ENCODE measurements at regions not wholly inside any gene's neighbourhood (a gene's known extent, or its start where the extent isn't known, plus 50 kb on each side); places are given as distances from the start of the nearest gene placed in this dataset.

DNA sequence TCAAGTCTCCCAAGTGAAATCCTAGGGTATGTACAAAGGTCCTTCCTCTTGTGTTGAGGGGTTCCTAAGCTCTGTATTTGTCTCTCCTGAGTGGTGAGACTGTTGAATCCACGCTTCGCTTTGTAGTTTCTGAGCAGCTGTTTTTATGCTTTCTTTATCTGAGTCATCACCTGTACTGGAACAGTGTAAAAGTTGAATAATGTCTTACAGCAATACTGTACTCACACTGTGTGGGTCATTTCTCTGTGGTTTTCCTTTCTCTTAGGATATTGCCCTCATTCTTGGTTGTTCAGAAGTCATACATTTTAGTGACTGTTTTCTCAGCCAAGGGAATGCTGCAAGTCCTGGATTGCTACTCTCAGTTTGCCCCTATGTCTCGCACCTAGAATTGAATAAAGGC is 1596.6 kb downstream of the SLITRK5 start:
- H3K27ac ChIP-seq: no peak overlapping the region
- no peaks in the 10 kb centered on the region for H3K4me1 ChIP-seq (ENCODE audit: control insufficient read depth in 1 of 2, low read depth in 2 of 2)
- H3K4me3 ChIP-seq: no peak overlapping the region
- no peak for DNase-seq (ENCODE audit: low spot score)
- no peak for TF ChIP-seq CTCF (IDR thresholded peaks at IDR 0.05)
- H3K27me3 ChIP-seq (replicated peaks; ENCODE audit: insufficient read depth): no peaks in the 10 kb centered on the region
- no peak for ATAC-seq (ENCODE audit: insufficient number of reproducible peaks, low FRiP score, low read depth)
- no peaks in the 10 kb centered on the region for H3K36me3 ChIP-seq
- H3K9me3 ChIP-seq: no peaks in the 10 kb centered on the region

- DNase-seq (ENCODE audit: low spot score): no peak
- H3K4me1 ChIP-seq (ENCODE audit: control insufficient read depth in 1 of 2, low read depth in 2 of 2): no peaks in the 10 kb centered on the region
- ATAC-seq (ENCODE audit: insufficient number of reproducible peaks, low FRiP score, low read depth): no peak
Measured at GRCh38 chr13:89269737-89270136, 1598.6 kb downstream of the SLITRK5 start.

DNA sequence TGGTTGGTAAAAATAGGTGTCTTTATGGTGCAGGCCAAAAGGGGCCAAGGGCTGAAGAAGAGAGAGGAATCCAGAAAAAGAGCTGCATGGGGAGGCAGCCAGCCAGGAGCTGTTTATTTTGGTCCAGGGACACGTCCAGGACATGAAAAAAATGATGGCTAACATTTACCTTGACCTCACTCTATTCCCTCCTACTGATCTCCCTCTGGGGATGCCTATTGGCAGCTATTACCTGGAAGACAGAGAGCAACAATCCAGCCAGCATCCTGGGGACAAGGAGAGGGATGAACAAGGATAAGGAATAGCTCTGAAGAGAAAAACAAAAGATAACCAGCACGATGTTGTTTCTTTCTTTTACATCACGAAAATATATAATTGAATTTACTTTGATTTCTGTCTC is 1599.6 kb downstream of the SLITRK5 start:
- Histone ChIP-seq H3K9me3 (no peaks in the 10 kb centered on the region), H3K36me3 (no peaks in the 10 kb centered on the region), H3K4me1 (ENCODE audit: control insufficient read depth in 1 of 2, low read depth in 2 of 2) (no peaks in the 10 kb centered on the region), H3K27me3 (replicated peaks; ENCODE audit: insufficient read depth) (no peaks in the 10 kb centered on the region), H3K27ac (no peak overlapping the region), H3K4me3 (no peak overlapping the region)
- no peak for TF ChIP-seq CTCF (IDR thresholded peaks at IDR 0.05)
- DNase-seq (ENCODE audit: low spot score): no peak
- ATAC-seq (ENCODE audit: insufficient number of reproducible peaks, low FRiP score, low read depth): no peak

More at GRCh38 chr13:89269737-89270136, 1598.6 kb downstream of the SLITRK5 start:
- H3K9me3 ChIP-seq: no peaks in the 10 kb centered on the region
- TF ChIP-seq CTCF (IDR thresholded peaks at IDR 0.05): no peak
- no peaks in the 10 kb centered on the region for H3K36me3 ChIP-seq
- no peak overlapping the region for H3K27ac ChIP-seq
- H3K27me3 ChIP-seq (replicated peaks; ENCODE audit: insufficient read depth): no peaks in the 10 kb centered on the region
- no peak overlapping the region for H3K4me3 ChIP-seq

- H3K9me3 ChIP-seq: no peaks in the 10 kb centered on the region
- H3K4me3 ChIP-seq: no peak overlapping the region
- no peaks in the 10 kb centered on the region for H3K36me3 ChIP-seq
- DNase-seq (ENCODE audit: low spot score): no peak
- no peaks in the 10 kb centered on the region for H3K4me1 ChIP-seq (ENCODE audit: control insufficient read depth in 1 of 2, low read depth in 2 of 2)
- no peaks in the 10 kb centered on the region for H3K27me3 ChIP-seq (replicated peaks; ENCODE audit: insufficient read depth)
- ATAC-seq (ENCODE audit: insufficient number of reproducible peaks, low FRiP score, low read depth): no peak
- TF ChIP-seq CTCF (IDR thresholded peaks at IDR 0.05): no peak
- no peak overlapping the region for H3K27ac ChIP-seq
Measured at GRCh38 chr13:89279374-89279773, 1608.2 kb downstream of the SLITRK5 start.

DNA sequence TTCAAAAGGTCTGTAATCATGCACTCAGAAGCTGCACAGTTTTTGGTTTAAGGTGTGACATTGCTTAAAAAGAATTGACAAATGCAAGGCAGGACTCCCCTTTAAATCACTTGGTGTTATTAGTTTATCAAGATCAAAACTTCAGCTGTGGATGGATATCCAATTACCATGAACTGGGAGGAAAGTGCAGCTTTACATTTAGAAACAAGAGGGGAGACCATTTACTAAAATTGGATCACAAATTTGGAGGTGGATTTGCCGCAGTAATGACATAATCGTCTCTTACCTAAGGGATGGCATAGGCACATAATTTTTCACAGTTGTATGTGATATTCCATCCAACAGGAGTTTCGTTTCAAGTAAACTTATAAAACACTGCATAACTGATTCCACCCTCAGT is 1610.2 kb downstream of the SLITRK5 start:
- Histone ChIP-seq H3K4me1 (ENCODE audit: control insufficient read depth in 1 of 2, low read depth in 2 of 2) (no peaks in the 10 kb centered on the region), H3K27me3 (replicated peaks; ENCODE audit: insufficient read depth) (no peaks in the 10 kb centered on the region), H3K36me3 (no peaks in the 10 kb centered on the region), H3K4me3 (no peak overlapping the region), H3K9me3 (no peaks in the 10 kb centered on the region), H3K27ac (no peak overlapping the region)
- no peak for TF ChIP-seq CTCF (IDR thresholded peaks at IDR 0.05)
- no peak for DNase-seq (ENCODE audit: low spot score)
- ATAC-seq (ENCODE audit: insufficient number of reproducible peaks, low FRiP score, low read depth): no peak

Measured in thoracic aorta (tissue), 2 donors.